Nephron progenitor cell (in vitro differentiated cells): ENCODE measurements at regions not wholly inside any gene's neighbourhood (a gene's known extent, or its start where the extent isn't known, plus 50 kb on each side); places are given as distances from the start of the nearest gene placed in this dataset.
A peak's percentile ranks its signal among the peaks of the same experiment; 100 is the strongest.

Experiments used
- DNase-seq: peaks from one replicate; pipeline ENCODE4 v3.0.0; 2021
- H3K27ac Mint-ChIP-seq: 2 replicates; pipeline ENCODE4 v1.8.0; 2021; ENCODE audit warnings: mild to moderate bottlenecking, moderate library complexity, mixed read lengths
- H3K27me3 Mint-ChIP-seq: 2 replicates; pipeline ENCODE4 v1.8.0; 2021; ENCODE audit warnings: mild to moderate bottlenecking, low read depth, mixed read lengths; ENCODE audit not compliant: poor library complexity
- H3K36me3 Mint-ChIP-seq: 2 replicates; pipeline ENCODE4 v1.8.0; 2021; ENCODE audit warnings: low read depth, mixed read lengths
- H3K4me1 Mint-ChIP-seq: 2 replicates; pipeline ENCODE4 v1.8.0; 2021; ENCODE audit warnings: mixed read lengths
- H3K4me3 Mint-ChIP-seq: 2 replicates; pipeline ENCODE4 v1.8.0; 2021; ENCODE audit warnings: mild to moderate bottlenecking, moderate library complexity, mixed read lengths
- H3K9me3 Mint-ChIP-seq: 2 replicates; pipeline ENCODE4 v1.8.0; 2021; ENCODE audit warnings: mild to moderate bottlenecking, moderate library complexity, mixed read lengths
- CTCF ChIP-seq: fragments of 200-600 bp; sonication (generic); IDR thresholded peaks from 2 replicates; pipeline ENCODE4 v1.5.0; 2021; ENCODE audit warnings: antibody characterized with exemption

GRCh38 chr1:95685081-95685480 is 451.1 kb downstream of the RWDD3 start:
- Mint-ChIP-seq H3K36me3 (no peaks in the 10 kb centered on the region), H3K9me3 (no peaks in the 10 kb centered on the region), H3K4me3 (no peak overlapping the region), H3K27ac (no peak overlapping the region), H3K4me1 (peaks cover 33% of the 10 kb centered on the region), H3K27me3 (no peaks in the 10 kb centered on the region)
- TF ChIP-seq CTCF: no peak
- no peak for DNase-seq

- H3K4me3 Mint-ChIP-seq: no peak overlapping the region
- H3K4me1 Mint-ChIP-seq: peaks cover 34% of the 10 kb centered on the region
Observed at GRCh38 chr1:95686217-95686616, 452.2 kb downstream of the RWDD3 start.

GRCh38 chr1:95699149-95699953 is 465.3 kb downstream of the RWDD3 start:
- DNase-seq: no peak
- no peaks in the 10 kb centered on the region for H3K27me3 Mint-ChIP-seq
- no peak overlapping the region for H3K4me3 Mint-ChIP-seq
- H3K36me3 Mint-ChIP-seq: peaks cover 10% of the 10 kb centered on the region
- no peaks in the 10 kb centered on the region for H3K4me1 Mint-ChIP-seq
- no peak overlapping the region for H3K27ac Mint-ChIP-seq
- H3K9me3 Mint-ChIP-seq: peaks cover 38% of the 10 kb centered on the region
- TF ChIP-seq CTCF: no peak

More at GRCh38 chr1:95686217-95686616, 452.2 kb downstream of the RWDD3 start:
- no peaks in the 10 kb centered on the region for H3K36me3 Mint-ChIP-seq
- no peak for TF ChIP-seq CTCF
- H3K27me3 Mint-ChIP-seq: no peaks in the 10 kb centered on the region
- H3K27ac Mint-ChIP-seq: peak overlapping the region; percentile 94
- no peak for DNase-seq
- no peaks in the 10 kb centered on the region for H3K9me3 Mint-ChIP-seq

- no peak overlapping the region for H3K27ac Mint-ChIP-seq
Observed at GRCh38 chr1:95701450-95702173, 467.6 kb downstream of the RWDD3 start.

GRCh38 chr1:95703046-95703445 is 469.0 kb downstream of the RWDD3 start:
- Mint-ChIP-seq H3K36me3 (peaks cover 10% of the 10 kb centered on the region), H3K27ac (no peak overlapping the region), H3K4me1 (no peaks in the 10 kb centered on the region), H3K9me3 (peaks cover 68% of the 10 kb centered on the region), H3K27me3 (no peaks in the 10 kb centered on the region), H3K4me3 (no peak overlapping the region)
- no peak for TF ChIP-seq CTCF
- no peak for DNase-seq

More at GRCh38 chr1:95701450-95702173, 467.6 kb downstream of the RWDD3 start:
- Mint-ChIP-seq H3K36me3 (peaks cover 10% of the 10 kb centered on the region), H3K4me1 (no peaks in the 10 kb centered on the region), H3K4me3 (no peak overlapping the region), H3K9me3 (peaks cover 61% of the 10 kb centered on the region), H3K27me3 (no peaks in the 10 kb centered on the region)
- no peak for TF ChIP-seq CTCF
- no peak for DNase-seq
